Mesenchymal stem cell (in vitro differentiated cells and primary cell): ENCODE measurements at regions not wholly inside any gene's neighbourhood (a gene's known extent, or its start where the extent isn't known, plus 50 kb on each side); places are given as distances from the start of the nearest gene placed in this dataset.

ENCODE experiments used
- DNase-seq: peaks from one replicate; pipeline ENCODE4 v3.0.0-alpha.2; 2013
- H2AFZ ChIP-seq: one replicate; pipeline ENCODE4 v1.6.1; 2013; ENCODE audit warnings: low read depth, mild to moderate bottlenecking, control low read depth, inconsistent platforms, low read length, moderate library complexity
- H2AK5ac ChIP-seq: 2 replicates; pipeline ENCODE4 v1.6.1; 2013; ENCODE audit warnings: low read length, moderate library complexity, mild to moderate bottlenecking, inconsistent platforms; ENCODE audit not compliant: severe bottlenecking
- H2BK120ac ChIP-seq: one replicate; pipeline ENCODE4 v1.6.1; 2013; ENCODE audit warnings: low read depth, mild to moderate bottlenecking, inconsistent platforms, low read length, moderate library complexity
- H2BK12ac ChIP-seq, 2 experiments: one replicate each; pipeline ENCODE4 v1.6.1; 2013; ENCODE audit warnings: inconsistent platforms in 2 of 2, low read length in 2 of 2, mild to moderate bottlenecking in 2 of 2, moderate library complexity in 2 of 2, control low read depth in 1 of 2
- H2BK15ac ChIP-seq: one replicate; pipeline ENCODE4 v1.6.1; 2013; ENCODE audit warnings: mild to moderate bottlenecking, low read depth, inconsistent platforms; ENCODE audit not compliant: poor library complexity, severe bottlenecking
- H2BK5ac ChIP-seq: 2 replicates; pipeline ENCODE4 v1.6.1; 2013; ENCODE audit warnings: low read depth, mild to moderate bottlenecking, low read length, control low read depth, inconsistent platforms; ENCODE audit not compliant: poor library complexity, severe bottlenecking
- H3K14ac ChIP-seq, 2 experiments: one replicate each; pipeline ENCODE4 v1.6.1; 2013; ENCODE audit warnings: inconsistent platforms in 2 of 2, low read length in 2 of 2, control low read depth in 1 of 2, mild to moderate bottlenecking in 1 of 2, moderate library complexity in 1 of 2
- H3K18ac ChIP-seq, 2 experiments: one replicate each; pipeline ENCODE4 v1.6.1; 2013; ENCODE audit warnings: inconsistent platforms in 2 of 2, low read length in 2 of 2, control low read depth in 1 of 2, low read depth in 1 of 2, mild to moderate bottlenecking in 1 of 2
- H3K23ac ChIP-seq, 2 experiments: one replicate each; pipeline ENCODE4 v1.6.1; 2013; ENCODE audit warnings: inconsistent platforms in 2 of 2, low read length in 2 of 2, mild to moderate bottlenecking in 2 of 2, moderate library complexity in 2 of 2, control low read depth in 1 of 2
- H3K27ac ChIP-seq: 2 replicates; pipeline ENCODE4 v1.5.1; 2013; ENCODE audit warnings: mild to moderate bottlenecking, moderate library complexity, low read length, control low read depth, inconsistent platforms; ENCODE audit not compliant: poor library complexity, severe bottlenecking
- H3K27me3 ChIP-seq, 2 experiments: 2 replicates each; pipeline versions ENCODE4 v1.6.1 to v1.7.0; 2013; ENCODE audit warnings: low read length in 2 of 2, mild to moderate bottlenecking in 2 of 2, moderate library complexity in 2 of 2, control low read depth in 1 of 2, inconsistent platforms in 1 of 2; ENCODE audit not compliant: control insufficient read depth in 1 of 2, insufficient read depth in 1 of 2
- H3K36me3 ChIP-seq, 2 experiments: 2 replicates each; pipeline versions ENCODE4 v1.6.1 to v1.7.0; 2013; ENCODE audit warnings: low read length in 2 of 2, control low read depth in 1 of 2, inconsistent platforms in 1 of 2, low read depth in 1 of 2, mild to moderate bottlenecking in 1 of 2; ENCODE audit not compliant: insufficient read depth in 2 of 2, control insufficient read depth in 1 of 2
- H3K4ac ChIP-seq, 2 experiments: one replicate each; pipeline ENCODE4 v1.6.1; 2013; ENCODE audit warnings: inconsistent platforms in 2 of 2, low read length in 2 of 2, mild to moderate bottlenecking in 2 of 2, moderate library complexity in 2 of 2, control low read depth in 1 of 2, low read depth in 1 of 2
- H3K4me1 ChIP-seq: 2 replicates; pipeline ENCODE4 v1.6.1; 2013; ENCODE audit warnings: low read depth, low read length, control low read depth; ENCODE audit not compliant: control insufficient read depth, insufficient read depth
- H3K4me2 ChIP-seq: 2 replicates; pipeline ENCODE4 v1.6.1; 2013; ENCODE audit warnings: low read length, mild to moderate bottlenecking, inconsistent platforms; ENCODE audit not compliant: poor library complexity, severe bottlenecking
- H3K4me3 ChIP-seq, 2 experiments: 2 replicates each; pipeline versions ENCODE4 v1.5.1 to v1.7.0; 2013; ENCODE audit warnings: low read length in 2 of 2, mild to moderate bottlenecking in 2 of 2, control low read depth in 1 of 2, low read depth in 1 of 2; ENCODE audit not compliant: insufficient read depth in 1 of 2
- H3K79me1 ChIP-seq: replicated peaks from 2 replicates; pipeline ENCODE4 v1.6.1; 2013; ENCODE audit warnings: mild to moderate bottlenecking, control low read depth, low read length, inconsistent platforms; ENCODE audit not compliant: poor library complexity, severe bottlenecking
- H3K9ac ChIP-seq: 2 replicates; pipeline ENCODE4 v1.7.0; 2013; ENCODE audit warnings: mild to moderate bottlenecking, low read length, moderate library complexity
- H3K9me3 ChIP-seq: 2 replicates; pipeline ENCODE4 v1.7.0; 2013; ENCODE audit warnings: mild to moderate bottlenecking, low read length; ENCODE audit not compliant: control insufficient read depth
- H4K8ac ChIP-seq: one replicate; pipeline ENCODE4 v1.6.1; 2013; ENCODE audit warnings: inconsistent platforms, mild to moderate bottlenecking, low read length, moderate library complexity
- H4K91ac ChIP-seq: one replicate; pipeline ENCODE4 v1.6.1; 2013; ENCODE audit warnings: mild to moderate bottlenecking, low read length, inconsistent platforms
- WGBS: methylation state at CpG from one replicate; pipeline ENCODE4 v1.1.7; 2013; ENCODE audit warnings: mixed read lengths; 5-methylcytosine and 5-hydroxymethylcytosine counted together

DNA sequence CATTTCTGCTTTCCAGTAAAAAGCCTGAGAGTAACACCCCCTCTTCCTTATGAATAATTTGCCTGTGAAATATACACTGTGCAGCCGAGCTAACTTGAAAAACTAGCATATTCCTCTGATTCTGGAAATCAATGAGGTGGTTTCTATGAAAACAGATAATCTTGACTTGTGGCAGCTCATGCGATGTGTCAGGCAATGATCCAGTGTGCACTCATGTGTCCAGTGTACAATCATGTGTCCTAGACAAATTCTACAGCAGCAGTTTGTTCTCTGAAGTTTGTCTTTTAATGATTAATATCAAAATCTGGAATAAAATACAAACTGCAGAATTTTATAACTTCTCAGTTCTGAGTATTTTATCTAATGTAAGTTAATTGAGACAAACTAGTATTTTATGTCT, 2213.9 kb upstream of the PCDH20 start:
- Histone ChIP-seq H3K18ac (no peak overlapping the region), H2AFZ (no peak overlapping the region), H3K79me1 (no peaks in the 10 kb centered on the region), H2BK120ac (no peak overlapping the region), H2AK5ac (no peak overlapping the region), H3K4me3 (no peak overlapping the region), H3K27ac (no peak overlapping the region), H3K36me3 (no peaks in the 10 kb centered on the region), H4K91ac (no peak overlapping the region), H3K4ac (no peak overlapping the region), H4K8ac (no peak overlapping the region), H2BK5ac (no peak overlapping the region), H3K4me2 (no peak overlapping the region), H3K14ac (no peak overlapping the region), H3K4me1 (no peaks in the 10 kb centered on the region), H3K27me3 (no peaks in the 10 kb centered on the region), H3K23ac (no peak overlapping the region), H3K9me3 (no peaks in the 10 kb centered on the region), H2BK12ac (no peak overlapping the region), H3K9ac (no peak overlapping the region), H2BK15ac (no peak overlapping the region)
- 100% methylated on average over 2 of the region's 2 CpGs for WGBS
- no peak for DNase-seq

DNA sequence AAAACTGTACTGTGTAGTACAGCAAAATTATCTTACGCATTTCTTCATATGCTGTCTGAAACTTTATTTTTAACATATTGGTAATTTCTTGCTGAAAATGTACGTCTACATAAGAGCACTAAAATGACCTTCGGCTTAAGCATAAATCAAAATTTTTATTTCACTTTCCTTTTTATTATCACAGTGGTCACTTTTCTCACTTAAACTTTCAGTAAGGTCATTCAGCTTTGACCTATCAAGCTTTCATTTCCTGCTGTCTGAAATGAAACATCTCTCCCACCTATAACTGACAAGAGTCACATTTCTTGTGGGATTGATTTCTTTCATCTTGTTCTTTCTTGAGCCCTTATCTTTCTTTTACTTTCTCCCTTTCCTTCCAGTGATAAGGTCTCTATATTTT, 2212.7 kb upstream of the PCDH20 start:
- Histone ChIP-seq H3K9me3 (no peaks in the 10 kb centered on the region), H4K8ac (no peak overlapping the region), H2BK15ac (no peak overlapping the region), H3K4me3 (no peak overlapping the region), H2AK5ac (no peak overlapping the region), H4K91ac (no peak overlapping the region), H3K79me1 (no peaks in the 10 kb centered on the region), H2AFZ (no peak overlapping the region), H3K4me2 (no peak overlapping the region), H3K27ac (no peak overlapping the region), H3K4ac (no peak overlapping the region), H2BK12ac (no peak overlapping the region), H2BK5ac (no peak overlapping the region), H3K9ac (no peak overlapping the region), H3K36me3 (no peaks in the 10 kb centered on the region), H3K4me1 (no peaks in the 10 kb centered on the region), H3K23ac (no peak overlapping the region), H3K18ac (no peak overlapping the region), H3K27me3 (no peaks in the 10 kb centered on the region), H3K14ac (no peak overlapping the region), H2BK120ac (no peak overlapping the region)
- WGBS = 74% methylated on average over 2 of the region's 3 CpGs
- DNase-seq = no peak

DNA sequence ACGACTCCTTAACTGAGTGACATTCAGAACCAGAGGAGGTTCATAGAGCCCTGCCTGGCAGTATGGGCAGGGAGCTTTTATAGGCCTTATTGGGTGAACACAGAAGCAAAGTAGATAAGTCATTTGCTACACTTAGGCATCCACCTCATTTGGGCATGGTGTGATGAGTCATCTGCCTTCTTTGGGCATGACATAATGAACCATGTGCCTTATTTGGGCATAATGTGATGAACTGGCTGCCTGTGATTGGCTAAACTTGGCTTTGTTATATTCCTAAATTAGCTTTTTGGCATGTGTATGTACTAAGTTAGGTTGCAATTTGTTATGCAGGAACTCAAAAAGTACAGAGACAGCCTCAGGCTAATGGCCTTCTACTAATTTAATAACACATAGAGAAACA, 2210.2 kb upstream of the PCDH20 start:
- H3K36me3 ChIP-seq = no peaks in the 10 kb centered on the region
- H3K4me1 ChIP-seq = no peaks in the 10 kb centered on the region
- no peak overlapping the region for H2BK15ac ChIP-seq
- no peak overlapping the region for H3K4me2 ChIP-seq
- no peaks in the 10 kb centered on the region for H3K9me3 ChIP-seq
- no peak overlapping the region for H4K91ac ChIP-seq
- no peaks in the 10 kb centered on the region for H3K79me1 ChIP-seq
- H3K27me3 ChIP-seq = no peaks in the 10 kb centered on the region
- H3K18ac ChIP-seq = no peak overlapping the region
- H2BK120ac ChIP-seq = no peak overlapping the region
- H4K8ac ChIP-seq = no peak overlapping the region
- no peak overlapping the region for H2AFZ ChIP-seq
- peak; percentile 24 for DNase-seq
- no peak overlapping the region for H3K9ac ChIP-seq
- no peak overlapping the region for H3K4me3 ChIP-seq
- H3K14ac ChIP-seq = no peak overlapping the region
- no peak overlapping the region for H2BK12ac ChIP-seq
- 92% methylated on average over 1 of the region's 1 CpG for WGBS
- H3K23ac ChIP-seq = no peak overlapping the region
- no peak overlapping the region for H2AK5ac ChIP-seq
- no peak overlapping the region for H2BK5ac ChIP-seq
- H3K4ac ChIP-seq = no peak overlapping the region
- H3K27ac ChIP-seq = no peak overlapping the region

GRCh38 chr13:63614874-63615612, 2199.4 kb upstream of the PCDH20 start:
- no peak overlapping the region for H3K9ac ChIP-seq
- no peak overlapping the region for H3K14ac ChIP-seq
- no peaks in the 10 kb centered on the region for H3K36me3 ChIP-seq
- H3K79me1 ChIP-seq = no peaks in the 10 kb centered on the region
- H4K8ac ChIP-seq = no peak overlapping the region
- no peak overlapping the region for H3K23ac ChIP-seq
- no peak overlapping the region for H3K18ac ChIP-seq
- no peak overlapping the region for H2BK120ac ChIP-seq
- H2BK12ac ChIP-seq = no peak overlapping the region
- H3K4me3 ChIP-seq = no peak overlapping the region
- no peak overlapping the region for H3K4ac ChIP-seq
- no peak overlapping the region for H4K91ac ChIP-seq
- no peak for DNase-seq
- 94% methylated on average over 3 of the region's 5 CpGs for WGBS
- H2BK5ac ChIP-seq = no peak overlapping the region
- no peak overlapping the region for H3K27ac ChIP-seq
- no peak overlapping the region for H2AK5ac ChIP-seq
- H3K9me3 ChIP-seq = no peaks in the 10 kb centered on the region
- H2BK15ac ChIP-seq = no peak overlapping the region
- no peak overlapping the region for H2AFZ ChIP-seq
- H3K4me2 ChIP-seq = no peak overlapping the region
- no peaks in the 10 kb centered on the region for H3K4me1 ChIP-seq
- no peaks in the 10 kb centered on the region for H3K27me3 ChIP-seq
